ENCODE measurements at regions not wholly inside any gene's neighbourhood (a gene's known extent, or its start where the extent isn't known, plus 50 kb on each side); places are given as distances from the start of the nearest gene placed in this dataset.

DNA sequence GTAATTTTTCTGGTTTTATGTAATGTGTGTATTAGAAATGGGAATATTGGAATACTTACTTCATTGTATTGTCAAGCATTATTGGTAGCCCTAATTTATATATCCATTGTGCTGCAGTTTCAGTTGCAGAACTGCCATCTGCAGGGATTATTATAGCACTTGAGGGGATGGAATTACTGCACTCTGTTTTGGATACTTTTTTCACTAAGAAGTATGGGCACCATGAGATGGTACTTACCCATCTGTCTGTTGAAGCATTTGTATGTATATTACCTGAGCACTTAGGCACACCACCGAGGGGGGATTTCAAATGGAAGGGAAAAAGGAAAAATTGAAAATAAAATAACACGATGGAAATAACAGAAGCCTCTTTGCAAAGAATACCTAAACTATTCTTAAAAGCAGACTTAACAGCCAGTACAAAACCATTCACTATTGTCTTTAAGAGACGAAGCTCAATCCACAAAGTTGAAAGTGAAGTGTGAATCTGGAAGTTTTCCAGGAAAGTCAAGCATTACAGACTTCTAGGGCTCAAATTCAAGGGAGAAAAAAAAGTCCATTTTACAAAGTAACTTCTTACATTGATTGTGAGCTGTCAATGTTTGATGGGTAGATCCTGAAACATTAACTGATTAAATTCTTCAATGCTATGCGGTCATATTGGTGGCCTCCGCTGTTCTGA, 318.7 kb downstream of the SOX4 start:
- no peak for TF ChIP-seq POLR2A (IDR thresholded peaks at IDR 0.05; ENCODE audit: low read depth)
- TF ChIP-seq, protein P1, sequence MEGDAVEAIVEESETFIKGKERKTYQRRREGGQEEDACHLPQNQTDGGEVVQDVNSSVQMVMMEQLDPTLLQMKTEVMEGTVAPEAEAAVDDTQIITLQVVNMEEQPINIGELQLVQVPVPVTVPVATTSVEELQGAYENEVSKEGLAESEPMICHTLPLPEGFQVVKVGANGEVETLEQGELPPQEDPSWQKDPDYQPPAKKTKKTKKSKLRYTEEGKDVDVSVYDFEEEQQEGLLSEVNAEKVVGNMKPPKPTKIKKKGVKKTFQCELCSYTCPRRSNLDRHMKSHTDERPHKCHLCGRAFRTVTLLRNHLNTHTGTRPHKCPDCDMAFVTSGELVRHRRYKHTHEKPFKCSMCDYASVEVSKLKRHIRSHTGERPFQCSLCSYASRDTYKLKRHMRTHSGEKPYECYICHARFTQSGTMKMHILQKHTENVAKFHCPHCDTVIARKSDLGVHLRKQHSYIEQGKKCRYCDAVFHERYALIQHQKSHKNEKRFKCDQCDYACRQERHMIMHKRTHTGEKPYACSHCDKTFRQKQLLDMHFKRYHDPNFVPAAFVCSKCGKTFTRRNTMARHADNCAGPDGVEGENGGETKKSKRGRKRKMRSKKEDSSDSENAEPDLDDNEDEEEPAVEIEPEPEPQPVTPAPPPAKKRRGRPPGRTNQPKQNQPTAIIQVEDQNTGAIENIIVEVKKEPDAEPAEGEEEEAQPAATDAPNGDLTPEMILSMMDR (IDR thresholded peaks at IDR 0.05): no peak

All from esophagus muscularis mucosa (tissue), 3 donors.